A673 (cell line): ENCODE measurements at regions not wholly inside any gene's neighbourhood (a gene's known extent, or its start where the extent isn't known, plus 50 kb on each side); places are given as distances from the start of the nearest gene placed in this dataset.

Experiments
- BruUV-seq: library from RNA; stranded (reverse); fragments of 400-500 nt; replicated peaks from 2 replicates; lab custom pipeline; 2021; lab: Mats Ljungman, UMichigan
- CTCF ChIA-PET: fragments of 300-600 bp; sonication (Branson Sonifier 250); formaldehyde crosslinking; loops from one replicate; lab custom pipeline; 2022; ENCODE audit warnings: antibody characterized with exemption; lab: Charles Lee
- POLR2A ChIA-PET: fragments of 300-600 bp; sonication (Branson Sonifier 250); formaldehyde crosslinking; loops from one replicate; lab custom pipeline; 2022; ENCODE audit warnings: antibody characterized with exemption; ENCODE audit not compliant: low non-redundant PET; lab: Charles Lee
- DNase-seq: peaks from one replicate; pipeline ENCODE4 v3.0.0-alpha.2; 2015; ENCODE audit warnings: low spot score
- H3K27ac ChIP-seq: fragments of 200-600 bp; sonication (generic); 2 replicates; pipeline ENCODE4 v1.5.1; 2016; ENCODE audit warnings: mixed run types, low read depth, mild to moderate bottlenecking, mixed read lengths, antibody characterized with exemption, low read length; ENCODE audit not compliant: poor library complexity, severe bottlenecking
- H3K27me3 ChIP-seq: fragments of 200-600 bp; sonication (generic); replicated peaks from 2 replicates; pipeline ENCODE4 v1.6.1; 2017; ENCODE audit warnings: mixed run types, low read depth, mild to moderate bottlenecking, mixed read lengths, antibody characterized with exemption, low read length; ENCODE audit not compliant: insufficient read depth, poor library complexity
- H3K36me3 ChIP-seq: fragments of 200-600 bp; sonication (generic); 2 replicates; pipeline ENCODE4 v1.6.1; 2016; ENCODE audit warnings: mixed run types, mild to moderate bottlenecking, mixed read lengths, antibody characterized with exemption, low read length; ENCODE audit not compliant: insufficient read depth, poor library complexity, severe bottlenecking
- H3K4me1 ChIP-seq: fragments of 200-600 bp; sonication (generic); 2 replicates; pipeline ENCODE4 v1.6.1; 2017; ENCODE audit warnings: mixed run types, mild to moderate bottlenecking, mixed read lengths, antibody characterized with exemption, low read length; ENCODE audit not compliant: insufficient read depth, poor library complexity, severe bottlenecking
- H3K4me3 ChIP-seq: fragments of 200-600 bp; sonication (generic); 2 replicates; pipeline ENCODE4 v1.5.1; 2016; ENCODE audit warnings: low read depth, mixed run types, mild to moderate bottlenecking, mixed read lengths, low read length; ENCODE audit not compliant: poor library complexity, severe bottlenecking
- H3K9me3 ChIP-seq: fragments of 200-600 bp; sonication (generic); 2 replicates; pipeline ENCODE4 v1.6.1; 2016; ENCODE audit warnings: mixed run types, low read depth, mild to moderate bottlenecking, mixed read lengths, antibody characterized with exemption, low read length; ENCODE audit not compliant: poor library complexity, severe bottlenecking
- EZH2 ChIP-seq: fragments of 200-600 bp; sonication (generic); IDR thresholded peaks from 2 replicates; pipeline ENCODE4 v1.6.1; 2017; ENCODE audit warnings: borderline replicate concordance, low read depth, mild to moderate bottlenecking, mixed read lengths, antibody characterized with exemption, low read length; ENCODE audit not compliant: poor library complexity, severe bottlenecking
- intact Hi-C: fragments of 100-400 bp; cut with micrococcal nuclease; formaldehyde crosslinking; loops from one replicate; pipeline ENCODE4 v1.10.0; 2022; ENCODE audit not compliant: unreplicated experiment
- TF ChIP-seq, protein P1 (sequence below): fragments of 300-800, 200-600 bp; sonication (generic); conservative IDR thresholded peaks from 2 replicates; pipeline ENCODE4 v1.5.1; 2017; ENCODE audit warnings: low read depth, mild to moderate bottlenecking, antibody characterized with exemption, low read length, moderate library complexity, mixed read lengths

DNA sequence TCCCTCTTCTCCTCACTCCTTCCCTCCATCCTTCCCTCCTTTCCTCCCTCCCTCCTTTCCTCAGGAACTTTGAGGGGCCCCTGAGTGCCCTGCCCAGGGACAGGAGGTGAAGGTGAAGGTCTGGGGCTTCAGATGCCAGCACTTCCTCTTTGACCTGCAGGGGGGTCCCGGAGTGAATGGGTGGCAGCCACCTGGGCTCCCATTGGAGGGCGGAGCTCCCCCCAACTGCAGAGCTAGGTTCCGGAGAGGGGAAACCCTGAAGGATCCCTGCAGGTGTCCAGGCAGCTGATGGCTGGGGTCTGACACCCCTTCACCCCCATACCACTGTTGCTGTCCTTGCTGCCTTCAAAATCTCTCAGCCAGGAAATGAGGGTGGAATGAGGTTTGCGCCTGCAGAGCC, 1131.3 kb downstream of the BRD1 start:
- no TSS peak for BruUV-seq
- POLR2A ChIA-PET: no interaction called here
- Histone ChIP-seq H3K4me3 (no peak overlapping the region), H3K9me3 (no peaks in the 10 kb centered on the region), H3K27me3 (no peaks in the 10 kb centered on the region), H3K4me1 (peaks cover 18% of the 10 kb centered on the region), H3K36me3 (no peaks in the 10 kb centered on the region), H3K27ac (no peak overlapping the region)
- intact Hi-C loops: no loop called here
- TF ChIP-seq, protein P1, sequence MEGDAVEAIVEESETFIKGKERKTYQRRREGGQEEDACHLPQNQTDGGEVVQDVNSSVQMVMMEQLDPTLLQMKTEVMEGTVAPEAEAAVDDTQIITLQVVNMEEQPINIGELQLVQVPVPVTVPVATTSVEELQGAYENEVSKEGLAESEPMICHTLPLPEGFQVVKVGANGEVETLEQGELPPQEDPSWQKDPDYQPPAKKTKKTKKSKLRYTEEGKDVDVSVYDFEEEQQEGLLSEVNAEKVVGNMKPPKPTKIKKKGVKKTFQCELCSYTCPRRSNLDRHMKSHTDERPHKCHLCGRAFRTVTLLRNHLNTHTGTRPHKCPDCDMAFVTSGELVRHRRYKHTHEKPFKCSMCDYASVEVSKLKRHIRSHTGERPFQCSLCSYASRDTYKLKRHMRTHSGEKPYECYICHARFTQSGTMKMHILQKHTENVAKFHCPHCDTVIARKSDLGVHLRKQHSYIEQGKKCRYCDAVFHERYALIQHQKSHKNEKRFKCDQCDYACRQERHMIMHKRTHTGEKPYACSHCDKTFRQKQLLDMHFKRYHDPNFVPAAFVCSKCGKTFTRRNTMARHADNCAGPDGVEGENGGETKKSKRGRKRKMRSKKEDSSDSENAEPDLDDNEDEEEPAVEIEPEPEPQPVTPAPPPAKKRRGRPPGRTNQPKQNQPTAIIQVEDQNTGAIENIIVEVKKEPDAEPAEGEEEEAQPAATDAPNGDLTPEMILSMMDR: no peak
- TF ChIP-seq EZH2: no peak
- DNase-seq: no peak
- CTCF ChIA-PET: no interaction called here

DNA sequence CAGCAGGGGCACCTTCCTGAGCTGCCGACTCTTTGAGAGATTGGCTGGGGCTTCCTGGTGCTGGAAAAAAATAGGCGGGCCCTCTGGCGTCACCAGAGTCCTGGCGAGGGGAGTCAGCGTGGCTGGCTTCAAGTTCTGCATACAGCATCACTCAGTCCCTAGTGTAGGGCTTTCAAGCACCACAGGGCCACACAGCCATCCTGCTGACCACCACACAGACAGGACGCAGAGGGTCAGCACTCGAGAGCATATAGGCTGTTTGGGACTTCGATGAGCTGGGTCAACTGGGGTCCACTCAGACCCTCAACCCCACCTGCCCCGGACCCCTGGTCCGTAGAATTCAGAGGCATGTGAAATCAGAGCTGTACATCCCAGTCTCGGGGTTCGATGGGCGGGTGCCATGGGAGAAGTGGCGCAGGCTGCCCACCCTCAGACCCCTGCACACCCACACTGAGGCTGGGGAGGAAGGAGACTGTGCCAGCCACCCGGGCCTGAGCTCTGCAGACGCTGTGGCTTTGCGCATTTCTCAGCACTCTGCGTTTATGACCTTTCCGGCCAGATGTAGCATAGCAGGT, 1131.9 kb downstream of the BRD1 start:
- H3K4me1 ChIP-seq: peaks cover 18% of the 10 kb centered on the region
- H3K4me3 ChIP-seq: no peak overlapping the region
- H3K27ac ChIP-seq: no peak overlapping the region
- DNase-seq: no peak
- no peak for TF ChIP-seq EZH2
- TF ChIP-seq, protein P1: no peak
- ChIA-PET CTCF (no interaction called here), POLR2A (no interaction called here)
- no peaks in the 10 kb centered on the region for H3K27me3 ChIP-seq
- no TSS peak for BruUV-seq
- no peaks in the 10 kb centered on the region for H3K9me3 ChIP-seq
- no peaks in the 10 kb centered on the region for H3K36me3 ChIP-seq
- intact Hi-C loops: no loop called here

DNA sequence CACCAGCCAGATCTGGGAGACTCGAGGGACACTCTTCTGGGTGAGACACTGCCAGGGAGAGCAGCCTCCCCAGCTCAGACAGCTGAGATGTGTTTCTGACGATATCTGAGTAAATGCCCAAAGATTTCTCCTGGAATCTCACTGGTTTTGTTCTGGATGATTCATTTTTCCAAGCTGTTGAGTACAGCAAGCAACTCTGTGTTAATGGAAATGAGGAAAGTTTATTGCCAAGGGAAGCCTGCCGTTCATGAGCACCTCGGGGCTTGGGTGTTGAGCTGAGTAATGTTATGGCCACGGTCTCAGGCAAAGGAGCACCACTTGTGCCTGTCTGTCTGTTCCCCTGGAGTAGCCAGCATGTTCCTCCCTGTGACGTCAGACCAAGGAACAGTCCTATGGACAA, 1132.4 kb downstream of the BRD1 start:
- no peak for DNase-seq
- no TSS peak for BruUV-seq
- ChIA-PET POLR2A (no interaction called here), CTCF (no interaction called here)
- no peaks in the 10 kb centered on the region for H3K36me3 ChIP-seq
- H3K4me3 ChIP-seq: no peak overlapping the region
- H3K9me3 ChIP-seq: no peaks in the 10 kb centered on the region
- TF ChIP-seq, protein P1: no peak
- no peak for TF ChIP-seq EZH2
- no peak overlapping the region for H3K27ac ChIP-seq
- no peaks in the 10 kb centered on the region for H3K27me3 ChIP-seq
- H3K4me1 ChIP-seq: peaks cover 13% of the 10 kb centered on the region
- intact Hi-C loops: no loop called here
